Testis (tissue), 2 donors: ENCODE measurements at regions not wholly inside any gene's neighbourhood (a gene's known extent, or its start where the extent isn't known, plus 50 kb on each side); places are given as distances from the start of the nearest gene placed in this dataset.

ENCODE experiments used
- DNase-seq: peaks from one replicate; pipeline ENCODE4 v3.0.0-alpha.2; 2019
- H3K27ac ChIP-seq, 2 donors: fragments of 200-600 bp; sonication (generic); one replicate each; pipeline ENCODE4 v1.5.1; 2019
- H3K27me3 ChIP-seq: fragments of 200-600 bp; sonication (generic); one replicate; pipeline ENCODE4 v1.5.1; 2019
- H3K36me3 ChIP-seq: fragments of 200-600 bp; sonication (generic); one replicate; pipeline ENCODE4 v1.5.1; 2017; ENCODE audit warnings: low read depth; ENCODE audit errors: missing control alignments
- H3K4me1 ChIP-seq: fragments of 200-600 bp; sonication (generic); one replicate; pipeline ENCODE4 v1.5.1; 2019
- H3K4me3 ChIP-seq, 2 donors: fragments of 200-600 bp; sonication (generic); one replicate each; pipeline ENCODE4 v1.5.1; 2017 to 2019
- H3K9me3 ChIP-seq: fragments of 200-600 bp; sonication (generic); one replicate; pipeline ENCODE4 v1.5.1; 2017
- CTCF ChIP-seq, 3 experiments: fragments of 450-650 bp in 2 of 3; fragments of 200-600 bp in 1 of 3; sonication (generic) in 1 of 3; IDR thresholded peaks; one replicate each; pipeline ENCODE4 v1.5.1; 2016 to 2019; ENCODE audit warnings: antibody characterized with exemption in 3 of 3, mild to moderate bottlenecking in 2 of 3, moderate library complexity in 1 of 3
- POLR2A ChIP-seq: fragments of 450-650 bp; IDR thresholded peaks from one replicate; pipeline ENCODE4 v1.6.1; 2017; ENCODE audit warnings: antibody characterized with exemption, mild to moderate bottlenecking, moderate library complexity
- WGBS, 2 donors: methylation state at CpG; one replicate each; pipeline ENCODE4 v1.1.5; 2018; 5-methylcytosine and 5-hydroxymethylcytosine counted together
- intact Hi-C: fragments of 100-400 bp; cut with DNase I; formaldehyde crosslinking; loops from one replicate; pipeline ENCODE4 v1.15.1; 2023; ENCODE audit warnings: low total_unique reads

- no peak for DNase-seq
- 93 to 95% methylated on average over 2 of the region's 2 CpGs for WGBS, 2 donors
- TF ChIP-seq CTCF (IDR thresholded peaks at IDR 0.05) (no peak), POLR2A (no peak)
Observed at GRCh38 chr10:84765086-84765485, 436.7 kb downstream of the CCSER2 start.

GRCh38 chr10:84765656-84766055 lies 437.3 kb downstream of the CCSER2 start:
- no peaks in the 10 kb centered on the region for H3K36me3 ChIP-seq
- H3K9me3 ChIP-seq = no peaks in the 10 kb centered on the region
- no peak overlapping the region for H3K4me3 ChIP-seq
- no peaks in the 10 kb centered on the region for H3K4me1 ChIP-seq
- no peak overlapping the region for H3K27ac ChIP-seq
- DNase-seq = no peak
- no peak for TF ChIP-seq POLR2A
- TF ChIP-seq CTCF (IDR thresholded peaks at IDR 0.05) = no peak
- no peaks in the 10 kb centered on the region for H3K27me3 ChIP-seq
- intact Hi-C loops = no loop called here

More at GRCh38 chr10:84765086-84765485, 436.7 kb downstream of the CCSER2 start:
- H3K27me3 ChIP-seq = no peaks in the 10 kb centered on the region
- no peak overlapping the region for H3K4me3 ChIP-seq
- H3K9me3 ChIP-seq = no peaks in the 10 kb centered on the region
- no peak overlapping the region for H3K27ac ChIP-seq
- H3K4me1 ChIP-seq = no peaks in the 10 kb centered on the region
- intact Hi-C loops = no loop called here
- no peaks in the 10 kb centered on the region for H3K36me3 ChIP-seq

GRCh38 chr10:84766923-84767322 lies 438.5 kb downstream of the CCSER2 start:
- 70 to 75% methylated on average over 13 of the region's 13 CpGs for WGBS, 2 donors
- Histone ChIP-seq H3K27ac (no peak overlapping the region), H3K36me3 (no peaks in the 10 kb centered on the region), H3K27me3 (no peaks in the 10 kb centered on the region), H3K9me3 (no peaks in the 10 kb centered on the region), H3K4me1 (no peaks in the 10 kb centered on the region), H3K4me3 (peak overlapping the region in 1 of 2 donors; percentile 17)
- TF ChIP-seq CTCF (IDR thresholded peaks at IDR 0.05) = no peak
- DNase-seq = no peak
- intact Hi-C loops = no loop called here

GRCh38 chr10:84768132-84768531 lies 439.7 kb downstream of the CCSER2 start:
- WGBS, 2 donors = 54 to 76% methylated on average over 4 of the region's 4 CpGs
- no peaks in the 10 kb centered on the region for H3K9me3 ChIP-seq
- no peaks in the 10 kb centered on the region for H3K4me1 ChIP-seq
- no peak for TF ChIP-seq CTCF (IDR thresholded peaks at IDR 0.05)
- TF ChIP-seq POLR2A = no peak
- no peaks in the 10 kb centered on the region for H3K36me3 ChIP-seq
- no peak for DNase-seq
- no peaks in the 10 kb centered on the region for H3K27me3 ChIP-seq
- no peak overlapping the region for H3K27ac ChIP-seq
- H3K4me3 ChIP-seq = no peak overlapping the region
- intact Hi-C loops = no loop called here

GRCh38 chr10:84770824-84771223 lies 442.4 kb downstream of the CCSER2 start:
- Histone ChIP-seq H3K27me3 (no peaks in the 10 kb centered on the region), H3K36me3 (no peaks in the 10 kb centered on the region), H3K4me3 (no peak overlapping the region), H3K9me3 (no peaks in the 10 kb centered on the region), H3K4me1 (no peaks in the 10 kb centered on the region), H3K27ac (no peak overlapping the region)
- no peak for DNase-seq
- intact Hi-C loops = no loop called here
- TF ChIP-seq POLR2A (no peak), CTCF (IDR thresholded peaks at IDR 0.05) (no peak)
